RWPE2 (cell line): ENCODE measurements at regions not wholly inside any gene's neighbourhood (a gene's known extent, or its start where the extent isn't known, plus 50 kb on each side); places are given as distances from the start of the nearest gene placed in this dataset.

ENCODE experiments used
- ATAC-seq: fragments of 200-7000 bp; cut with Tn5 transposase; 3 replicates; pipeline ENCODE4 v1.9.1; 2021; ENCODE audit warnings: low read depth
- DNase-seq: peaks from one replicate; pipeline ENCODE4 v3.0.0-alpha.2; 2020; ENCODE audit warnings: low spot score
- H3K27ac ChIP-seq: fragments of 450-650 bp; 2 replicates; pipeline ENCODE4 v1.5.1; 2017; ENCODE audit warnings: mild to moderate bottlenecking; ENCODE audit not compliant: poor library complexity, severe bottlenecking
- H3K27me3 ChIP-seq: fragments of 250-450 bp; sonication (Bioruptor Pico); 2 replicates; pipeline ENCODE4 v1.5.1; 2021; ENCODE audit warnings: mild to moderate bottlenecking, moderate library complexity; ENCODE audit not compliant: insufficient read depth, poor library complexity, severe bottlenecking
- H3K36me3 ChIP-seq: fragments of 250-450 bp; sonication (Bioruptor Pico); 2 replicates; pipeline ENCODE4 v1.5.1; 2020; ENCODE audit warnings: low read depth, mild to moderate bottlenecking, moderate library complexity
- H3K4me1 ChIP-seq: fragments of 250-450 bp; sonication (Bioruptor Pico); 2 replicates; pipeline ENCODE4 v1.5.1; 2021; ENCODE audit warnings: mild to moderate bottlenecking, moderate library complexity; ENCODE audit not compliant: insufficient read depth, poor library complexity, severe bottlenecking
- H3K4me3 ChIP-seq: fragments of 250-450 bp; sonication (Bioruptor Pico); 2 replicates; pipeline ENCODE4 v1.5.1; 2021; ENCODE audit warnings: mild to moderate bottlenecking, moderate library complexity; ENCODE audit not compliant: severe bottlenecking
- H3K9me3 ChIP-seq: fragments of 250-450 bp; sonication (Bioruptor Pico); 2 replicates; pipeline ENCODE4 v1.5.1; 2021; ENCODE audit warnings: mild to moderate bottlenecking, moderate library complexity; ENCODE audit not compliant: severe bottlenecking
- CTCF ChIP-seq: fragments of 450-650 bp; IDR thresholded peaks from one replicate; pipeline ENCODE4 v1.5.1; 2017; ENCODE audit warnings: mild to moderate bottlenecking, moderate library complexity; ENCODE audit not compliant: poor library complexity, severe bottlenecking

DNA sequence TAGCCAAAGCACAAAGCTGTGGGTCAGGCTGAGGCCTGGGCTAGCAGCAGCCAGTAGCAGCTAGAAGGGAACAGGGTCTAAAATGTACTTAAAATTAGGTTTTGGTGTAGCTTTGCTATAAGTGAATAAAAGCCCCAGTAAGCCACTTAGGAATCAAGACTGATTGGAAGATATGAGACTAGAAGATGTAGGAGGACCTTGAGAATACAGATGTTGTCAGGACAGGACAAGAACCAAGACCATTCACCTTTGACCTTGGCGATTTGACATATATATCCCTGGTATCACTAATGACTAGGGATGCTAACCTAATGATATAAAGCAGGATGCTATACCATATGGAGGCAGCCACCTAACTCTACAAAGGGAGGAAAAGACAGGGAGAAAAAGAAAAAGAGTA, 238.1 kb downstream of the FBXO8 start:
- H3K27me3 ChIP-seq, result no peaks in the 10 kb centered on the region
- no peak overlapping the region for H3K27ac ChIP-seq
- DNase-seq (no peak), ATAC-seq (no peak)
- no peak overlapping the region for H3K4me3 ChIP-seq
- no peak for TF ChIP-seq CTCF
- H3K4me1 ChIP-seq, result no peaks in the 10 kb centered on the region
- H3K36me3 ChIP-seq, result no peaks in the 10 kb centered on the region
- H3K9me3 ChIP-seq, result no peaks in the 10 kb centered on the region

DNA sequence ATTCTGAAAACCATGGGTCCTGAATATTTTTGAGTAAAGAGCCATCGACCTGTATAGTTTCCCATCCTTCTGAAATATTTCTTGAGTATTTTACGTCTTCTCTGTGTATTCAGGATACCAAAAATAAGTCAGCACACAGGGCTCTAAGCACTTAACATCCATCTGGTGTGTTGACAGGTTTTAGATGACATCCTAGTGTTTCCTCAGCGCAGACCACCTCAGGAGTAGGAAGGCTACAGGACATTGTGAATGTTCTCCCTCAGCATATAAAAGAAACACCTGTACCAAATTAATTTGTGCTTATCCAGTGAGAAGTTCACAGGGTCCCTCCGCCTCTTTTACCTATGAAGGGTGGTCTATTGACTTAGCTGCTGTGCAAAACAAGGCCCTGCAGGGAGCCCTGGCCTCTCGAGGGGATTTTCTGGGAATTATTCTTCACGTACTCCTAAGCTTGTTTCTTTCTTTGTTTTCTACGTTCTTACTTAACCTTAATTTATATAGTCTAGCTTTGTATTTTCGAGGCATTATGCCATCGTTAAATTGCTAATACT, 241.8 kb downstream of the FBXO8 start:
- H3K4me3 ChIP-seq, result no peak overlapping the region
- ATAC-seq, result no peak
- H3K36me3 ChIP-seq, result no peaks in the 10 kb centered on the region
- H3K4me1 ChIP-seq, result no peaks in the 10 kb centered on the region
- H3K27ac ChIP-seq, result no peak overlapping the region
- no peak for TF ChIP-seq CTCF
- DNase-seq, result no peak
- H3K27me3 ChIP-seq, result no peaks in the 10 kb centered on the region
- no peaks in the 10 kb centered on the region for H3K9me3 ChIP-seq

- Histone ChIP-seq H3K4me1 (no peaks in the 10 kb centered on the region), H3K4me3 (no peak overlapping the region), H3K9me3 (no peaks in the 10 kb centered on the region), H3K36me3 (no peaks in the 10 kb centered on the region), H3K27ac (no peak overlapping the region), H3K27me3 (no peaks in the 10 kb centered on the region)
- ATAC-seq, result no peak
- no peak for TF ChIP-seq CTCF
- no peak for DNase-seq
Observed at GRCh38 chr4:174040287-174040686, 243.2 kb downstream of the FBXO8 start.

DNA sequence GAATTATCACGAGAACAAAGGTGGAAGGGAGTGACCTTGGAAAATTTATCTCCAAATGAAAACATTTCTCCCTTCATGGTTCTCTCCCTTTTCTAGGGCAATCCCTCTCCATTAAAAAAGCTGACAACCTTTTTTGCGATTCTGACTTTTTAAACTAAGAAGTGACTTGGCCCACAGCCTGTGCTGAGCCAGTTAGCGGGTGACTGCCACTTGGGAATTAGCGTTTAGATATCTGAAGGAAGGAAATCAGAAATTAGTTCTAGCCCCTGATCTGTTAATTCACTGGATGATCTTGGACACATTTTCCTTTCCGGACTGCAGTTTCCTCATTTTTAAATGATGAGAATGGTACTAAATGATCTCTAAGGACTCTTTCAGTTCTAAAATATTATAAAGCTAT, 245.0 kb downstream of the FBXO8 start:
- no peak overlapping the region for H3K4me3 ChIP-seq

More for the DNA sequence above, 245.0 kb downstream of the FBXO8 start:
- Histone ChIP-seq H3K36me3 (no peaks in the 10 kb centered on the region), H3K27me3 (peaks cover 4% of the 10 kb centered on the region), H3K27ac (no peak overlapping the region), H3K9me3 (no peaks in the 10 kb centered on the region), H3K4me1 (no peaks in the 10 kb centered on the region)
- no peak for TF ChIP-seq CTCF
- DNase-seq, result no peak
- ATAC-seq, result no peak
